Esophagus muscularis mucosa (tissue), 4 donors: ENCODE measurements at regions not wholly inside any gene's neighbourhood (a gene's known extent, or its start where the extent isn't known, plus 50 kb on each side); places are given as distances from the start of the nearest gene placed in this dataset.

Experiments
- EP300 ChIP-seq: sonication (generic); formaldehyde crosslinking; IDR thresholded peaks from one replicate; pipeline ENCODE4 v1.6.1; 2017; ENCODE audit warnings: antibody characterized with exemption
- POLR2A ChIP-seq: fragments of 450-650 bp; IDR thresholded peaks from one replicate; pipeline ENCODE4 v1.6.1; 2017; ENCODE audit warnings: antibody characterized with exemption, moderate library complexity, mild to moderate bottlenecking, low read depth
- POLR2AphosphoS5 ChIP-seq, 2 donors: sonication (generic); formaldehyde crosslinking; IDR thresholded peaks; one replicate each; pipeline ENCODE4 v1.6.1; 2017; ENCODE audit warnings: antibody characterized with exemption in 2 of 2
- TF ChIP-seq, protein P1 (sequence below), 3 experiments: fragments of 200-600 bp in 2 of 3; fragments of 450-650 bp in 1 of 3; sonication (generic) in 2 of 3; IDR thresholded peaks; one replicate each; pipeline ENCODE4 v1.5.1; 2017 to 2019; ENCODE audit warnings: antibody characterized with exemption in 3 of 3, mild to moderate bottlenecking in 2 of 3, moderate library complexity in 1 of 3

DNA sequence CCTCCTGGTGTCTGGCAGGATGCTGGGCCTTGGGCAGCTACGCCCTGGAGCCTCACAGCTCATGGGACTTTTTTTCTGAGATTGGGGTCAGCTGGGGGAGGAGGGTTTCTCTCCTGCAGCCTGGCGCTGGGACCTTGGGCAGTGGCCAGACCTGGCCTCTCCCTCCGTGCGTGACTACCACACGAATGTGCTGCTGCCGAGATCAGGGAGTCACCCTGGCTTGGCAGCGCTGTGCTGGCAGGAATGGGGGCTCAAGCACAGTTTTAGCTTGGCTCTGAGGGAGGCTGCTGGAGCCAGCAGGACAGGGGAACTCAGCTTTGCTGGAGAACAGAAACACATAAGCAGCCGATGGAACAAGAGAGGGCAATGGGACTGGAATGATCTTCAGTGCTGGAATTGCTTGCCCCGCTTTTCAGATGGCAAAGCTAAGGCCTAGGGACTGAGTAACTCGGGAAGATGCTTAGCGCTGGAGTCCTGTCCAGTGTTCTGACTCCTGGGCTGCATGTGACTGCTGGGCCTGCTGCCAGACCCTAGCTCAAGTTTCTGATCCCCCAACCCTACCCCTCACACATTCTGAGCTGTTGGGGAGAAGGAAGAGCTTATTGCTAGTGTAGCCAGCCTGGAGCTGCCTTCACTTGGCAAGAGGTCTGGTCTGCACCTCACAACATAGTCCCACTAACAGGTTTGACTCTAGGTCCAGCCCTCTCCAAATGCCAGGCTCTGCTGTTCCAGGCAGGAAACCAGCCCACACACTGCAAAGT, 69.9 kb downstream of the NAV1 start:
- TF ChIP-seq POLR2A (no peak), EP300 (no peak), POLR2AphosphoS5 (IDR thresholded peaks at IDR 0.05) (no peak)
- TF ChIP-seq, protein P1, sequence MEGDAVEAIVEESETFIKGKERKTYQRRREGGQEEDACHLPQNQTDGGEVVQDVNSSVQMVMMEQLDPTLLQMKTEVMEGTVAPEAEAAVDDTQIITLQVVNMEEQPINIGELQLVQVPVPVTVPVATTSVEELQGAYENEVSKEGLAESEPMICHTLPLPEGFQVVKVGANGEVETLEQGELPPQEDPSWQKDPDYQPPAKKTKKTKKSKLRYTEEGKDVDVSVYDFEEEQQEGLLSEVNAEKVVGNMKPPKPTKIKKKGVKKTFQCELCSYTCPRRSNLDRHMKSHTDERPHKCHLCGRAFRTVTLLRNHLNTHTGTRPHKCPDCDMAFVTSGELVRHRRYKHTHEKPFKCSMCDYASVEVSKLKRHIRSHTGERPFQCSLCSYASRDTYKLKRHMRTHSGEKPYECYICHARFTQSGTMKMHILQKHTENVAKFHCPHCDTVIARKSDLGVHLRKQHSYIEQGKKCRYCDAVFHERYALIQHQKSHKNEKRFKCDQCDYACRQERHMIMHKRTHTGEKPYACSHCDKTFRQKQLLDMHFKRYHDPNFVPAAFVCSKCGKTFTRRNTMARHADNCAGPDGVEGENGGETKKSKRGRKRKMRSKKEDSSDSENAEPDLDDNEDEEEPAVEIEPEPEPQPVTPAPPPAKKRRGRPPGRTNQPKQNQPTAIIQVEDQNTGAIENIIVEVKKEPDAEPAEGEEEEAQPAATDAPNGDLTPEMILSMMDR (IDR thresholded peaks at IDR 0.05): no peak
